Astrocyte (in vitro differentiated cells and primary cell): ENCODE measurements at regions not wholly inside any gene's neighbourhood (a gene's known extent, or its start where the extent isn't known, plus 50 kb on each side); places are given as distances from the start of the nearest gene placed in this dataset.

Source experiments
- DNase-seq: peaks from one replicate; pipeline ENCODE4 v3.0.0-alpha.2; 2010; ENCODE audit warnings: low read depth
- FAIRE-seq: peaks from 2 replicates; lab custom pipeline; 2011; peaks lifted over from hg19 to GRCh38; lab: Jason Lieb, UNC
- H2AFZ ChIP-seq: 2 replicates; pipeline ENCODE4 v1.6.0; 2012; ENCODE audit warnings: low read depth, low read length, inconsistent platforms
- H3K27ac ChIP-seq: 2 replicates; pipeline ENCODE4 v1.5.1; 2011; ENCODE audit warnings: low read depth, low read length, inconsistent platforms
- H3K27me3 ChIP-seq: 2 replicates; pipeline ENCODE4 v1.6.0; 2011; ENCODE audit warnings: low read length, inconsistent platforms; ENCODE audit not compliant: insufficient read depth
- H3K36me3 ChIP-seq: 2 replicates; pipeline ENCODE4 v1.5.1; 2011; ENCODE audit warnings: low read length, inconsistent platforms; ENCODE audit not compliant: insufficient read depth
- H3K4me1 ChIP-seq: 2 replicates; pipeline ENCODE4 v1.5.1; 2011; ENCODE audit warnings: low read length, inconsistent platforms; ENCODE audit not compliant: insufficient read depth
- H3K4me2 ChIP-seq: 2 replicates; pipeline ENCODE4 v1.6.0; 2012; ENCODE audit warnings: low read length, inconsistent platforms
- H3K4me3 ChIP-seq: 2 replicates; pipeline ENCODE4 v1.5.1; 2011; ENCODE audit warnings: low read depth, mild to moderate bottlenecking, low read length, inconsistent platforms; ENCODE audit not compliant: insufficient read depth
- H3K79me2 ChIP-seq: 2 replicates; pipeline ENCODE4 v1.6.0; 2012; ENCODE audit warnings: mild to moderate bottlenecking, low read length, inconsistent platforms; ENCODE audit not compliant: insufficient read depth
- H3K9ac ChIP-seq: 2 replicates; pipeline ENCODE4 v1.6.0; 2012; ENCODE audit warnings: mild to moderate bottlenecking, low read length, inconsistent platforms
- H3K9me3 ChIP-seq: 2 replicates; pipeline ENCODE4 v1.5.1; 2012; ENCODE audit warnings: low read depth, mild to moderate bottlenecking, low read length, inconsistent platforms; ENCODE audit not compliant: insufficient read depth
- H4K20me1 ChIP-seq: 2 replicates; pipeline ENCODE4 v1.6.0; 2012; ENCODE audit warnings: low read length, inconsistent platforms; ENCODE audit not compliant: insufficient read depth
- H3K27ac Mint-ChIP-seq: one replicate; pipeline ENCODE4 v1.8.0; 2021; ENCODE audit warnings: mild to moderate bottlenecking, mixed read lengths; ENCODE audit not compliant: unreplicated experiment
- H3K27me3 Mint-ChIP-seq: one replicate; pipeline ENCODE4 v1.8.0; 2021; ENCODE audit warnings: low read depth, mixed read lengths; ENCODE audit not compliant: unreplicated experiment
- H3K36me3 Mint-ChIP-seq: one replicate; pipeline ENCODE4 v1.8.0; 2021; ENCODE audit warnings: low read depth, mixed read lengths; ENCODE audit not compliant: unreplicated experiment
- H3K4me1 Mint-ChIP-seq: one replicate; pipeline ENCODE4 v1.8.0; 2021; ENCODE audit warnings: low read depth, mixed read lengths; ENCODE audit not compliant: unreplicated experiment
- H3K4me3 Mint-ChIP-seq: one replicate; pipeline ENCODE4 v1.8.0; 2021; ENCODE audit warnings: mild to moderate bottlenecking, moderate library complexity, mixed read lengths; ENCODE audit not compliant: unreplicated experiment
- H3K9me3 Mint-ChIP-seq: one replicate; pipeline ENCODE4 v1.8.0; 2021; ENCODE audit warnings: mild to moderate bottlenecking, mixed read lengths; ENCODE audit not compliant: unreplicated experiment
- CTCF ChIP-seq: IDR thresholded peaks from 2 replicates; pipeline ENCODE4 v1.5.1; 2011; ENCODE audit warnings: low read depth, mild to moderate bottlenecking, inconsistent platforms, low read length, moderate library complexity; ENCODE audit not compliant: insufficient read depth
- EZH2 ChIP-seq: IDR thresholded peaks from 2 replicates; pipeline ENCODE4 v1.6.1; 2012; ENCODE audit warnings: mild to moderate bottlenecking, low read length, inconsistent platforms; ENCODE audit not compliant: insufficient read depth

- H3K79me2 ChIP-seq = no peaks in the 10 kb centered on the region
- no peak for FAIRE-seq
- no peak overlapping the region for H3K9ac ChIP-seq
- H3K4me3 ChIP-seq = no peak overlapping the region
- H3K27ac ChIP-seq = no peak overlapping the region
- TF ChIP-seq EZH2 (no peak), CTCF (no peak)
- Mint-ChIP-seq H3K4me1 (no peaks in the 10 kb centered on the region), H3K27ac (no peak overlapping the region), H3K27me3 (no peaks in the 10 kb centered on the region), H3K36me3 (no peaks in the 10 kb centered on the region), H3K4me3 (no peak overlapping the region), H3K9me3 (no peaks in the 10 kb centered on the region)
- H4K20me1 ChIP-seq = no peaks in the 10 kb centered on the region
- no peak overlapping the region for H2AFZ ChIP-seq
- H3K9me3 ChIP-seq = no peaks in the 10 kb centered on the region
- no peaks in the 10 kb centered on the region for H3K4me1 ChIP-seq
- no peaks in the 10 kb centered on the region for H3K27me3 ChIP-seq
- DNase-seq = no peak
- no peaks in the 10 kb centered on the region for H3K36me3 ChIP-seq
- no peak overlapping the region for H3K4me2 ChIP-seq
Observed at GRCh38 chr5:28737222-28737621, 1698.8 kb upstream of the CDH9 start.

GRCh38 chr5:28734396-28734795 is 1696.0 kb upstream of the CDH9 start:
- no peak overlapping the region for H3K9ac ChIP-seq
- FAIRE-seq = no peak
- TF ChIP-seq EZH2 (no peak), CTCF (no peak)
- H4K20me1 ChIP-seq = no peaks in the 10 kb centered on the region
- H3K4me1 ChIP-seq = no peaks in the 10 kb centered on the region
- no peak for DNase-seq
- H3K4me3 Mint-ChIP-seq = no peak overlapping the region
- no peak overlapping the region for H3K27ac Mint-ChIP-seq
- H2AFZ ChIP-seq = no peak overlapping the region
- no peaks in the 10 kb centered on the region for H3K79me2 ChIP-seq
- no peaks in the 10 kb centered on the region for H3K27me3 Mint-ChIP-seq
- no peak overlapping the region for H3K4me2 ChIP-seq
- no peaks in the 10 kb centered on the region for H3K36me3 Mint-ChIP-seq
- no peak overlapping the region for H3K4me3 ChIP-seq
- H3K27me3 ChIP-seq = no peaks in the 10 kb centered on the region
- H3K36me3 ChIP-seq = no peaks in the 10 kb centered on the region
- H3K9me3 ChIP-seq = no peaks in the 10 kb centered on the region
- no peaks in the 10 kb centered on the region for H3K4me1 Mint-ChIP-seq
- no peaks in the 10 kb centered on the region for H3K9me3 Mint-ChIP-seq
- H3K27ac ChIP-seq = no peak overlapping the region

GRCh38 chr5:28729067-28729466 is 1690.7 kb upstream of the CDH9 start:
- Mint-ChIP-seq H3K27ac (no peak overlapping the region), H3K4me1 (no peaks in the 10 kb centered on the region), H3K4me3 (no peak overlapping the region), H3K9me3 (no peaks in the 10 kb centered on the region), H3K27me3 (no peaks in the 10 kb centered on the region), H3K36me3 (no peaks in the 10 kb centered on the region)
- no peaks in the 10 kb centered on the region for H4K20me1 ChIP-seq
- H3K9me3 ChIP-seq = no peaks in the 10 kb centered on the region
- H3K9ac ChIP-seq = no peak overlapping the region
- DNase-seq (no peak), FAIRE-seq (no peak)
- H3K4me3 ChIP-seq = no peak overlapping the region
- H3K36me3 ChIP-seq = no peaks in the 10 kb centered on the region
- TF ChIP-seq EZH2 (no peak), CTCF (no peak)
- H3K27ac ChIP-seq = no peak overlapping the region
- H2AFZ ChIP-seq = no peak overlapping the region
- no peaks in the 10 kb centered on the region for H3K4me1 ChIP-seq
- no peak overlapping the region for H3K4me2 ChIP-seq
- no peaks in the 10 kb centered on the region for H3K27me3 ChIP-seq
- no peaks in the 10 kb centered on the region for H3K79me2 ChIP-seq
